PFSK-1 (cell line): ENCODE measurements at regions not wholly inside any gene's neighbourhood (a gene's known extent, or its start where the extent isn't known, plus 50 kb on each side); places are given as distances from the start of the nearest gene placed in this dataset.

ENCODE experiments used
- POLR2AphosphoS5 ChIP-seq: IDR thresholded peaks from 2 replicates; pipeline ENCODE4 v1.6.1; 2012; ENCODE audit warnings: low read depth, mild to moderate bottlenecking, control low read depth, low read length, moderate library complexity
- REST ChIP-seq, 2 experiments: IDR thresholded peaks; 2 replicates each; pipeline versions ENCODE4 v1.6.1 to v1.8.0; 2011 to 2012; ENCODE audit warnings: low read depth in 2 of 2, low read length in 2 of 2, control low read depth in 1 of 2, inconsistent platforms in 1 of 2, mild to moderate bottlenecking in 1 of 2, moderate library complexity in 1 of 2; ENCODE audit not compliant: insufficient read depth in 1 of 2
- SIN3A ChIP-seq: IDR thresholded peaks from 2 replicates; pipeline ENCODE4 v1.6.1; 2012; ENCODE audit warnings: mild to moderate bottlenecking, low read length, moderate library complexity, borderline replicate concordance; ENCODE audit not compliant: insufficient read depth
- TAF1 ChIP-seq: IDR thresholded peaks from 2 replicates; pipeline ENCODE4 v1.6.1; 2012; ENCODE audit warnings: low read length, control low read depth, borderline replicate concordance; ENCODE audit not compliant: insufficient read depth

- no peak for TF ChIP-seq SIN3A
- no peak for TF ChIP-seq REST (IDR thresholded peaks at IDR 0.05; ENCODE audit: insufficient read depth in 1 of 2, low read depth in 2 of 2, low read length in 2 of 2)
- TF ChIP-seq TAF1, result no peak
- no peak for TF ChIP-seq POLR2AphosphoS5
These were observed 1027.6 kb downstream of the BCL11B start for GRCh38 chr14:98244162-98244948.
